Stimulated activated CD4-positive, alpha-beta T cell treated with anti-CD3 and anti-CD28 coated beads, Interleukin-12 subunit alpha, Interleukin-12 subunit beta, amount 100 ng/mL, for 24 hours (primary cell): ENCODE measurements at regions not wholly inside any gene's neighbourhood (a gene's known extent, or its start where the extent isn't known, plus 50 kb on each side); places are given as distances from the start of the nearest gene placed in this dataset.
"Not testable (repeated sequence)": the region's sequence is repeated elsewhere in the genome, so short reads cannot be mapped to it uniquely, and the experiment has no call there.

Experiments used
- DNase-seq, 2 experiments: peaks; one replicate each; pipeline ENCODE4 v3.0.0-alpha.2; 2020; ENCODE audit warnings: low read depth in 2 of 2

GRCh38 chr7:94174956-94175355 lies 170.8 kb upstream of the BET1 start:
- no peak for DNase-seq

GRCh38 chr7:94176694-94177200 lies 172.6 kb upstream of the BET1 start:
- DNase-seq: no peak

- no peak for DNase-seq
Measured at GRCh38 chr7:94177441-94177840, 173.3 kb upstream of the BET1 start.

GRCh38 chr7:94178230-94178629 lies 174.1 kb upstream of the BET1 start:
- no peak for DNase-seq

- no peak for DNase-seq
Measured at GRCh38 chr7:94179466-94179865, 175.3 kb upstream of the BET1 start.

GRCh38 chr7:94182066-94182465 lies 177.9 kb upstream of the BET1 start:
- no peak for DNase-seq

- no peak for DNase-seq
Measured at GRCh38 chr7:94182721-94183120, 178.6 kb upstream of the BET1 start.

- DNase-seq: no peak
Measured at GRCh38 chr7:94183289-94183749, 179.2 kb upstream of the BET1 start.

GRCh38 chr7:94183891-94184290 lies 179.7 kb upstream of the BET1 start:
- DNase-seq: no peak

- no peak for DNase-seq
Measured at GRCh38 chr7:94188350-94188749, 184.2 kb upstream of the BET1 start.

GRCh38 chr7:94190599-94191061 lies 186.5 kb upstream of the BET1 start:
- DNase-seq: no peak

- DNase-seq: not testable (repeated sequence)
Measured at GRCh38 chr7:94194426-94194825, 190.3 kb upstream of the BET1 start.

GRCh38 chr7:94195201-94195600 lies 191.0 kb upstream of the BET1 start:
- DNase-seq: no peak

- no peak for DNase-seq
Measured at GRCh38 chr7:94195813-94196212, 191.7 kb upstream of the BET1 start.

GRCh38 chr7:94205529-94205928 lies 189.2 kb upstream of the COL1A2 start:
- no peak for DNase-seq

GRCh38 chr7:94206295-94206694 lies 188.4 kb upstream of the COL1A2 start:
- no peak for DNase-seq

GRCh38 chr7:94212160-94212559 lies 182.5 kb upstream of the COL1A2 start:
- DNase-seq: no peak

- no peak for DNase-seq
Measured at GRCh38 chr7:94216944-94217461, 177.7 kb upstream of the COL1A2 start.

- no peak for DNase-seq
Measured at GRCh38 chr7:94217766-94218165, 176.9 kb upstream of the COL1A2 start.

- DNase-seq: no peak
Measured at GRCh38 chr7:94222516-94222915, 172.2 kb upstream of the COL1A2 start.

- DNase-seq: no peak
Measured at GRCh38 chr7:94223375-94224084, 171.2 kb upstream of the COL1A2 start.

GRCh38 chr7:94228223-94228622 lies 166.5 kb upstream of the COL1A2 start:
- no peak for DNase-seq

- no peak for DNase-seq
Measured at GRCh38 chr7:94228678-94229077, 166.0 kb upstream of the COL1A2 start.
